ENCODE measurements at regions not wholly inside any gene's neighbourhood (a gene's known extent, or its start where the extent isn't known, plus 50 kb on each side); places are given as distances from the start of the nearest gene placed in this dataset.

DNA sequence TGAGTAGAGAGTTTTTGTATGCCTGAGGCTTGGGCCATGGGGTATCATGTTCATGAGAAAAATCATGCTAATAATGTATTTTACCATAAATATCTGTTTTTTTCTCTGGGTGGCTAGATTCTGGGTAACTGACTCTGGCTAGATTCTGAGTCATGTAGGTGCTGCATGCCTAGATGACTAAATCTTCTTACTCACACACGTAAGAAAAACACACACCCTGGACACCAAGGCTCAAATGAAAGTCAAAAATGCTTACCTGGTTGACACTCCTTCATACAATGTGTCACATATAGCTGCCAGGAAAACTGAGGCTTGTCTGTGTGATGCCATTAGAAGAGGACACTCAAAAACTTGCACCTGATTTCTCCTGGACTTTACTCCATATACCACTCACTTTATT is 597.4 kb upstream of the SLITRK1 start:
- TF ChIP-seq EZH2 (IDR thresholded peaks at IDR 0.05): no peak
- no peak for TF ChIP-seq CTCF (IDR thresholded peaks at IDR 0.05 in 2 of 3, conservative IDR thresholded peaks at IDR 0.05 in 1 of 3; ENCODE audit: borderline replicate concordance in 1 of 3, insufficient read depth in 1 of 3, low read depth in 2 of 3, low read length in 2 of 3)

Data from HCT116 (cell line).